Fibroblast of villous mesenchyme (primary cell): ENCODE measurements at regions not wholly inside any gene's neighbourhood (a gene's known extent, or its start where the extent isn't known, plus 50 kb on each side); places are given as distances from the start of the nearest gene placed in this dataset.

Source experiments
- DNase-seq: peaks from one replicate; pipeline ENCODE4 v3.0.0-alpha.2; 2010; ENCODE audit warnings: low read depth
- H3K4me3 ChIP-seq: 2 replicates; pipeline ENCODE4 v1.5.1; 2011; ENCODE audit warnings: low read depth, mild to moderate bottlenecking, low read length
- CTCF ChIP-seq: IDR thresholded peaks from 2 replicates; pipeline ENCODE4 v1.5.1; 2012; ENCODE audit warnings: low read depth, mild to moderate bottlenecking, low read length; ENCODE audit not compliant: insufficient read depth

- H3K4me3 ChIP-seq: no peak overlapping the region
- no peak for DNase-seq
- no peak for TF ChIP-seq CTCF
Measured at GRCh38 chr13:57824121-57824520, 192.6 kb downstream of the PCDH17 start.

GRCh38 chr13:57825066-57825465 is 193.5 kb downstream of the PCDH17 start:
- no peak for DNase-seq
- H3K4me3 ChIP-seq: no peak overlapping the region
- no peak for TF ChIP-seq CTCF

DNA sequence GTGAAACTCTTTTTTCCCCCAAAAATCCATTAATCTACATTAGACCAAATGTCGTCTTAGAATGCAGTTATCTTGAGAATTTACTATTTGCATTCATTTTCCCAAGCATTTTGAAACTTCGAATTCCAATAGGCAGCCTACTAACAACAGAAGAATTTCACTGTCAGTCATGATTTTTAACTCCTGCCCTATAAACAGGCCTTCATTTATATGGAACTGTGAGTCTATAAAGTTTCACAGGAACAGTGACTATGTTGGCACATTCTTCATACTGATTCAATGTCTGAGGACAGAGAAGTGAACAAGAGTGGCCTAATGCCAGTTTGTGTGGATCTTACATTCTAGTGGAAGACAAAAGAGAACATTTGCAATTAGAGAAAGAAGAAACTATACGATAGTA is 198.0 kb downstream of the PCDH17 start:
- no peak overlapping the region for H3K4me3 ChIP-seq
- TF ChIP-seq CTCF: no peak
- DNase-seq: no peak

DNA sequence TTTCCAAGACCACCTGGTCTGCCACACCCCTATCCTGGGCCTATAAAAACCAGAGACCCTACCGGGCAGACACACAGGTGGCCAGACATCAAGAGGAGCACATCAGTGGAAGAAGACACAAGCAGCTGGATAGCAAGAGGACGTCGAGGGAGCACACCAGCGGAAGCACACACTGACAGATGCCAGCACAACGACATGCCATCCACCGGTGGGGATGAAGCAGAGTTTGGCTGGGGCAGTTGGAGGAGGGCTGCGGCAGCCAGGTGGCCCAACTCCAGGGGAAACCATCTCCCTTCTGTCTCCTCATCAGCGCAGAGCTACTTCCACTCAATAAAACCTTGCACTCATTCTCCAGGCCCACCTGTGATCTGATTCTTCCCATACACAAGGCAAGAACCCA is 200.6 kb downstream of the PCDH17 start:
- no peak for TF ChIP-seq CTCF
- DNase-seq: no peak
- H3K4me3 ChIP-seq: no peak overlapping the region

- no peak overlapping the region for H3K4me3 ChIP-seq
- DNase-seq: no peak
- TF ChIP-seq CTCF: no peak
Measured at GRCh38 chr13:57837801-57838200, 206.3 kb downstream of the PCDH17 start.

DNA sequence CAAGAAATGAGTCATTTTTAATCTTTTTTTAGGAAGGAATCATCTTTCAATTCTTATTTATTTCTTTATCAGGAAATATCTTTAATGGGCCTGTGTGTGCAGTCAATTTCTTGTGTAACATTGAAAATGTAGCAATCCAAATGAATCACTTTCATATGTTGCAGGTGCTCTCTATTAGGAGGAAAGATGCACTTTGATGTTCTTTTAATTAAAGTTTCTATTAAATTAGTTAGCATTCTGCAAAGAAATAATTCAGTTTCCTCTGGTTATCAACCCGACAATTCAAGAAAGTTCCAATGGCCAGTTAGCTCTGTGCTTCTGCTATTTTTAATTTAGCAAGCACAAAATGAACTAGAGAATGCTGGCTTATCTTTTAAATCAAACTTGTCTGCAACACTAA is 212.0 kb downstream of the PCDH17 start:
- H3K4me3 ChIP-seq: no peak overlapping the region
- DNase-seq: no peak
- no peak for TF ChIP-seq CTCF

DNA sequence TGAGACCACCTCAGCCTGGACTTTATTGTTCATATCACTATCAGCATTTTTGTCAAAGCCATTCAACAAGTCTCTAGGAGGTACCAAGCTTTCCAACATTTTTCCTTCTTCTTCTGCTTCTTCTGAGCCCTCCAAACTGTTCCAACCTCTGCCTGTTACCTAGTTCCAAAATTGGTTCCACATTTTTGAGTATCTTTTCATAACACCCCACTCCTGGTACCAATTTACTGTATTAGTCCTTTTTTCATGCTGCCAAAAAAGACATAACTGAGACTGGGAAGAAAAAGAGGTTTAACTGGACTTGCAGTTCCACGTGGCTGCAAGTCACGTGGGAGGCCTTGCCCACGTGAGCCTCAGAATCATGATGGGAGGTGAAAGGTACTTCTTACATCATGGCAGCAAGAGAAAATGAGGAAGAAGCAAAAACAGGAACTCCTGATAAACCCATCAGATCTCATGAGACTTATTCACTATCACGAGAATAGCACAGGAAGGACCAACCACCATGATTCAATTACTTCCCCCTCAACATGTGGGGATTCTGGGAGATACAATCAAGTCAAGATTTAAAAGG is 215.1 kb downstream of the PCDH17 start:
- H3K4me3 ChIP-seq: no peak overlapping the region
- TF ChIP-seq CTCF: no peak
- no peak for DNase-seq
